ENCODE measurements at regions not wholly inside any gene's neighbourhood (a gene's known extent, or its start where the extent isn't known, plus 50 kb on each side); places are given as distances from the start of the nearest gene placed in this dataset.
A peak's percentile ranks its signal among the peaks of the same experiment; 100 is the strongest.

DNA sequence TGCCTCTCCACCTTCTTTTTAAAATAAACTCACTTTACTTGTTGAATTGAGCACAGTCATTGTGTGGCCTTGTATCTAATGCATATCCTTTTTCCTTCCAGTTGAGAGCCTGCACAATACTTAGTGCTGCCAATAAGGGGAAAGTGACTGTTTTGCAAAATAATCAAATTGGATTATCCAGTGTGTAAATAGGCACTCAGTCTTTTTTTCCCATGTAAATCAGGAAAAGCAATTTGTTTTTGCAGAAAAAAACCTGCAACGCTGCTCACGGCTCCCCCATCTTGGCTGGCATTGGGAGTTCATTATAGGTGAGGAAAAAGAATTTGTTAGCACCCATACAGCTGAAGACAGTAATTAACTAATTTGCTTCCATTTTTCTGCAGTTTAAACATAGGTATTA, 299.9 kb downstream of the CSNK1G3 start:
- Histone ChIP-seq H4K8ac (ENCODE audit: low read depth, low read length) (no peak overlapping the region), H3K79me2 (ENCODE audit: control insufficient read depth, insufficient read depth, low read length) (no peaks in the 10 kb centered on the region), H3K4me2 (ENCODE audit: low read length) (no peak overlapping the region), H3K23ac (ENCODE audit: low read length) (no peak overlapping the region), H3K18ac (ENCODE audit: low read length) (no peak overlapping the region), H3K4me1 (ENCODE audit: control insufficient read depth, low read depth, low read length) (peaks cover 24% of the 10 kb centered on the region), H3K27me3 (ENCODE audit: insufficient read depth, low read length, poor library complexity) (no peaks in the 10 kb centered on the region), H3K4me3 (ENCODE audit: low read length) (no peak overlapping the region), H2BK15ac (replicated peaks; ENCODE audit: low read depth) (no peak overlapping the region), H3K79me1 (ENCODE audit: low read length) (no peaks in the 10 kb centered on the region), H3K9ac (ENCODE audit: low read length) (no peak overlapping the region), H2BK120ac (ENCODE audit: low read depth, low read length) (no peak overlapping the region), H4K5ac (ENCODE audit: low read length) (no peak overlapping the region), H3K27ac (ENCODE audit: low read depth, low read length) (no peak overlapping the region), H3K4ac (ENCODE audit: low read depth, low read length) (no peak overlapping the region), H2BK5ac (ENCODE audit: low read length) (no peak overlapping the region), H3K36me3 (ENCODE audit: control insufficient read depth, insufficient read depth, low read length) (no peaks in the 10 kb centered on the region), H3K56ac (ENCODE audit: low read length) (no peak overlapping the region), H2AK5ac (ENCODE audit: low read length) (no peak overlapping the region)
- DNase-seq = no peak
- no CpG with 5 or more reads among the region's 2 CpGs for WGBS (ENCODE audit: extremely low coverage, insufficient coverage, low lambda C conversion rate)

DNA sequence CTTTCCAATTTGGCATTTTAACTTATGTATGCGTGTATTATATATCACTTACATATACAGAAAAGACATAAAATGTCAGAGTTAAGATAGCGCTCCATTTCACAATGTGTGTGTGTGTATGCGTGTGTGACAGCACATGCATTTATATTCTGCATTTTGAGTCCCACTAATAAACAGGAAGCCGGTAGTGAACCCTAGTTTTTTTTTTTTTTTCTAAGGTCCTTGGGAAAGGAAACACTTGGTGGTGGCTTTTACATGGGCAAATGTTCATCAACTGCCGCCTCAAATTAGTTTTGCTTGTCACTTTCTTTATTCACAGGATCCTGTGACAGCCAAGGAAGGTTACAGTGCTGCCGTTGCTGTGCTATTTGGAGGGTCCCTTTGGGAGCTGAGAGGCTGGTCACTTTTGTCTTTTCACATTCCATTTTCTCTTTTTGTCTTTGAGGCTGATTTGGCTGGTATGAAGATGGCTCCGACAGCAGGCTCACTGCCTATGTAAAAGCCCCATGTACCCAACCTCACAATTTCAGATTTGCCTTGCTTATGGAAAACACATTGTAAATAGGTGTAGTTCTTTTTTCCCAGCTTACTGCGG, 298.9 kb downstream of the CSNK1G3 start:
- no peak overlapping the region for H3K27ac ChIP-seq (ENCODE audit: low read depth, low read length)
- no peaks in the 10 kb centered on the region for H3K27me3 ChIP-seq (ENCODE audit: insufficient read depth, low read length, poor library complexity)
- no peak overlapping the region for H3K4me2 ChIP-seq (ENCODE audit: low read length)
- no peak overlapping the region for H2BK120ac ChIP-seq (ENCODE audit: low read depth, low read length)
- H3K18ac ChIP-seq (ENCODE audit: low read length) = peak overlapping the region; percentile 71
- no peak overlapping the region for H2BK15ac ChIP-seq (replicated peaks; ENCODE audit: low read depth)
- H4K8ac ChIP-seq (ENCODE audit: low read depth, low read length) = no peak overlapping the region
- H3K56ac ChIP-seq (ENCODE audit: low read length) = no peak overlapping the region
- H3K4ac ChIP-seq (ENCODE audit: low read depth, low read length) = peak overlapping the region; percentile 20
- WGBS (ENCODE audit: extremely low coverage, insufficient coverage, low lambda C conversion rate) = no CpG with 5 or more reads among the region's 8 CpGs
- no peak overlapping the region for H3K9ac ChIP-seq (ENCODE audit: low read length)
- no peak for DNase-seq
- H3K79me1 ChIP-seq (ENCODE audit: low read length) = no peaks in the 10 kb centered on the region
- H3K23ac ChIP-seq (ENCODE audit: low read length) = no peak overlapping the region
- peak overlapping the region; percentile 42 for H2BK5ac ChIP-seq (ENCODE audit: low read length)
- no peak overlapping the region for H4K5ac ChIP-seq (ENCODE audit: low read length)
- H2AK5ac ChIP-seq (ENCODE audit: low read length) = no peak overlapping the region
- no peaks in the 10 kb centered on the region for H3K36me3 ChIP-seq (ENCODE audit: control insufficient read depth, insufficient read depth, low read length)
- peaks cover 24% of the 10 kb centered on the region for H3K4me1 ChIP-seq (ENCODE audit: control insufficient read depth, low read depth, low read length)
- H3K79me2 ChIP-seq (ENCODE audit: control insufficient read depth, insufficient read depth, low read length) = no peaks in the 10 kb centered on the region
- no peak overlapping the region for H3K4me3 ChIP-seq (ENCODE audit: low read length)

DNA sequence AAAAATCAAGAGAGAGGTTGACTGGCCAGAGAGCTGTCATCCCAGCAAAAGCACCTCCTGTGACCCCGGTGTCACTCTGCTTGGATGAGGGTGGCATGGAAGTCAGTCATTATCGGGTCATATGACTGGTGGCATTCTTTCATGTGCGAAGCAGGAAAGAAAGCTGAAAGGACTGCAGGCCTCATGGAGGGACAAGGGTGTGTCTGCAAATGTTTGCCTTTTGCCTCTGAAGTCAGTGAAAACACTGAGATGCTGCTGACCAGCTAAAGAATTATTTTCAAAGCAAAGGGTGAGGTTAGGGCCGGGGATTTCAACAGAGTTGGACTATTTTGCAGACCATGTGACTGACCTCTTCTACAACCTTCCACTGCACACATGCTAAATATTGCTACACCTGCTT, 298.3 kb downstream of the CSNK1G3 start:
- Histone ChIP-seq H3K79me2 (ENCODE audit: control insufficient read depth, insufficient read depth, low read length) (no peaks in the 10 kb centered on the region), H4K5ac (ENCODE audit: low read length) (no peak overlapping the region), H3K27ac (ENCODE audit: low read depth, low read length) (no peak overlapping the region), H2BK5ac (ENCODE audit: low read length) (no peak overlapping the region), H3K56ac (ENCODE audit: low read length) (no peak overlapping the region), H3K4me2 (ENCODE audit: low read length) (no peak overlapping the region), H2BK120ac (ENCODE audit: low read depth, low read length) (no peak overlapping the region), H2BK15ac (replicated peaks; ENCODE audit: low read depth) (peak overlapping the region; percentile 4), H2AK5ac (ENCODE audit: low read length) (no peak overlapping the region), H3K23ac (ENCODE audit: low read length) (no peak overlapping the region), H3K79me1 (ENCODE audit: low read length) (no peaks in the 10 kb centered on the region), H3K4me1 (ENCODE audit: control insufficient read depth, low read depth, low read length) (peaks cover 24% of the 10 kb centered on the region), H3K18ac (ENCODE audit: low read length) (peak overlapping the region; percentile 53), H3K4me3 (ENCODE audit: low read length) (no peak overlapping the region), H3K4ac (ENCODE audit: low read depth, low read length) (peak overlapping the region; percentile 24), H3K9ac (ENCODE audit: low read length) (no peak overlapping the region), H4K8ac (ENCODE audit: low read depth, low read length) (no peak overlapping the region), H3K27me3 (ENCODE audit: insufficient read depth, low read length, poor library complexity) (no peaks in the 10 kb centered on the region), H3K36me3 (ENCODE audit: control insufficient read depth, insufficient read depth, low read length) (no peaks in the 10 kb centered on the region)
- no peak for DNase-seq
- no CpG with 5 or more reads among the region's 4 CpGs for WGBS (ENCODE audit: extremely low coverage, insufficient coverage, low lambda C conversion rate)

DNA sequence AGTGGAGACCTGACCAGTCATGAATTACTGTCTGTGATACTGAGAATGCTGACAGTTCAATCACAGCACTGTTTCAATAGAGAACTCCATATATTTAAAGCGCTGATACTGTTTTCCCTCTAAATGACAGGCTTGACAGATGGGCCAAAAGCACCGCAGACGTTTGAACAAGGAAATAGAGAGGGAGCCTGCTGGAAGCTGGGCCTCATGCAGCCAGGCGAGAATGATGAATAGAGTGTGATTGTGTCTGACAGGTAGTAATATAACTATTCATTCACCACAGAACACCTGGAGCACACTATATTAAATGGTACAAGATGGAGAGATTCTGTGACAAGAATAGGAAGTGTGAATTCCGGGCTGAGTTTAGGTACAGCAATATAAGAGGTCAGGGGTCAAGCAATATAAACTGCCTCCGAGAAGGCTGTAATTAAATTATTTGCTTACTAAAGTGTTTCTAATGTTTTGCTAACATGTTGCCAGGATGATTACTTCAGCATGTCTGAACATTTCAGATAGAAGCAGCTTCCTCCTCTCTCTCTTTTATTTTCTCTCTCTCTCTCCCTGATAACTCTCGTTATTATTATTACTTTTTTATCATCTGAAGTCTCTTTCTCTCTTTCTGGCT, 297.7 kb downstream of the CSNK1G3 start:
- Histone ChIP-seq H3K4me2 (ENCODE audit: low read length) (no peak overlapping the region), H3K36me3 (ENCODE audit: control insufficient read depth, insufficient read depth, low read length) (no peaks in the 10 kb centered on the region), H4K8ac (ENCODE audit: low read depth, low read length) (no peak overlapping the region), H3K27ac (ENCODE audit: low read depth, low read length) (no peak overlapping the region), H3K79me2 (ENCODE audit: control insufficient read depth, insufficient read depth, low read length) (no peaks in the 10 kb centered on the region), H3K4me1 (ENCODE audit: control insufficient read depth, low read depth, low read length) (peaks cover 20% of the 10 kb centered on the region), H2BK5ac (ENCODE audit: low read length) (no peak overlapping the region), H3K18ac (ENCODE audit: low read length) (peak overlapping the region; percentile 53), H3K79me1 (ENCODE audit: low read length) (no peaks in the 10 kb centered on the region), H3K56ac (ENCODE audit: low read length) (no peak overlapping the region), H3K27me3 (ENCODE audit: insufficient read depth, low read length, poor library complexity) (no peaks in the 10 kb centered on the region), H3K9ac (ENCODE audit: low read length) (no peak overlapping the region), H2BK15ac (replicated peaks; ENCODE audit: low read depth) (no peak overlapping the region), H2BK120ac (ENCODE audit: low read depth, low read length) (no peak overlapping the region), H3K4me3 (ENCODE audit: low read length) (no peak overlapping the region), H3K4ac (ENCODE audit: low read depth, low read length) (peak overlapping the region; percentile 24), H2AK5ac (ENCODE audit: low read length) (no peak overlapping the region), H3K23ac (ENCODE audit: low read length) (no peak overlapping the region), H4K5ac (ENCODE audit: low read length) (no peak overlapping the region)
- WGBS (ENCODE audit: extremely low coverage, insufficient coverage, low lambda C conversion rate) = no CpG with 5 or more reads among the region's 7 CpGs
- no peak for DNase-seq

DNA sequence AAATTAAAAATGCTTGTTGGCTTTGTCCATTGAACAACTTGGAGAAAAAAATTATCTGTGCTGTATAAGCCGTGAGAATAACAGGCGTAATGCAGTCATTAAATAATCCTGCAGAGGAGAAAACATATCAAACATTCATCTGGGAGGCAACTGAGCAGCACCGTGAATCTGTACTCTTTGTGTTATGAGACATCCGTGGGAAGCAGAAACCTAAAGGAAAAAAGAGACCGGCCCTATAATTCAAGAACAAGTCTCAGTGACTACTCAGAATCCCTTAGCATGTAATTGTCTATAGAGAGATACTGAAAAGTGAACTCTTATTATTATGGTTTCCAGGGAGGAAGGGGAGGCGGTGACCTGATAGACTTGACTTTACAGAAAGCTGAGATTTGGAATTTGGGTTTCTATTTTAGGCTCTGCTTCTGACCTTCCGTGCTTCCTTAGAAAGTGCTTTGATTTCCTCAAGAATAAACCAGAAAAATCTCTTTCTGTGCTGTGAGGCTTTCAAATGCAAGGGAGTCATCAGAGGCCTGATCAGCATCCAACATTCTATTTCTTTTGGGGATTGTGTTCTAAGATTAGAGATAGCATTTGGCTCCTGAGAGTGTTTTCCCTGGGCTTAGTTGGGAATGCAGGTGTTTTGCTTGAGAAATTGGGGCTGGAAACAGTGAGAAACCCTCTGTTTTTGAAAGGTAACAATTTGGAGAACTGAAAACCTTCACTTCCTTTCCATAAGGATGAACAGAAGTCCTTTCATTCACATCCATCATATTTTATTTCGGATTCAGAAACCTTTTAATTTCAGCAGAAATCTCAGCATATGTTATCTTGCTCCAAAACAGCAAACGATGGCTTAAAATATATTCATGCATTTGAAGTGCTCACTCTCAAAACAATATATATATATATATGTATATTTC, 296.7 kb downstream of the CSNK1G3 start:
- Histone ChIP-seq H3K79me2 (ENCODE audit: control insufficient read depth, insufficient read depth, low read length) (no peaks in the 10 kb centered on the region), H3K4ac (ENCODE audit: low read depth, low read length) (no peak overlapping the region), H3K4me3 (ENCODE audit: low read length) (no peak overlapping the region), H3K4me1 (ENCODE audit: control insufficient read depth, low read depth, low read length) (peaks cover 16% of the 10 kb centered on the region), H3K4me2 (ENCODE audit: low read length) (no peak overlapping the region), H3K23ac (ENCODE audit: low read length) (no peak overlapping the region), H2BK120ac (ENCODE audit: low read depth, low read length) (no peak overlapping the region), H2BK5ac (ENCODE audit: low read length) (no peak overlapping the region), H3K27ac (ENCODE audit: low read depth, low read length) (no peak overlapping the region), H4K8ac (ENCODE audit: low read depth, low read length) (peak overlapping the region; percentile 56), H3K79me1 (ENCODE audit: low read length) (no peaks in the 10 kb centered on the region), H3K36me3 (ENCODE audit: control insufficient read depth, insufficient read depth, low read length) (no peaks in the 10 kb centered on the region), H2BK15ac (replicated peaks; ENCODE audit: low read depth) (peak overlapping the region; percentile 27), H3K18ac (ENCODE audit: low read length) (no peak overlapping the region), H3K9ac (ENCODE audit: low read length) (no peak overlapping the region), H4K5ac (ENCODE audit: low read length) (no peak overlapping the region), H3K56ac (ENCODE audit: low read length) (no peak overlapping the region), H2AK5ac (ENCODE audit: low read length) (no peak overlapping the region), H3K27me3 (ENCODE audit: insufficient read depth, low read length, poor library complexity) (no peaks in the 10 kb centered on the region)
- DNase-seq = no peak
- WGBS (ENCODE audit: extremely low coverage, insufficient coverage, low lambda C conversion rate) = no CpG with 5 or more reads among the region's 9 CpGs

Data from mesendoderm (in vitro differentiated cells).